GM12864 (cell line): ENCODE measurements at regions not wholly inside any gene's neighbourhood (a gene's known extent, or its start where the extent isn't known, plus 50 kb on each side); places are given as distances from the start of the nearest gene placed in this dataset.

Experiments used
- DNase-seq: peaks from one replicate; pipeline ENCODE4 v3.0.0-alpha.2; 2011; ENCODE audit warnings: low read depth
- H3K4me3 ChIP-seq: 2 replicates; pipeline ENCODE4 v1.5.1; 2011; ENCODE audit warnings: mild to moderate bottlenecking, low read depth, low read length, control low read depth
- CTCF ChIP-seq: IDR thresholded peaks from 2 replicates; pipeline ENCODE4 v1.5.1; 2011; ENCODE audit warnings: low read depth, mild to moderate bottlenecking, moderate library complexity, low read length, control low read depth, inconsistent platforms; ENCODE audit errors: missing control alignments

GRCh38 chr22:22349455-22349836, 104.9 kb downstream of the VPREB1 start:
- no peak overlapping the region for H3K4me3 ChIP-seq
- TF ChIP-seq CTCF: no peak
- no peak for DNase-seq

DNA sequence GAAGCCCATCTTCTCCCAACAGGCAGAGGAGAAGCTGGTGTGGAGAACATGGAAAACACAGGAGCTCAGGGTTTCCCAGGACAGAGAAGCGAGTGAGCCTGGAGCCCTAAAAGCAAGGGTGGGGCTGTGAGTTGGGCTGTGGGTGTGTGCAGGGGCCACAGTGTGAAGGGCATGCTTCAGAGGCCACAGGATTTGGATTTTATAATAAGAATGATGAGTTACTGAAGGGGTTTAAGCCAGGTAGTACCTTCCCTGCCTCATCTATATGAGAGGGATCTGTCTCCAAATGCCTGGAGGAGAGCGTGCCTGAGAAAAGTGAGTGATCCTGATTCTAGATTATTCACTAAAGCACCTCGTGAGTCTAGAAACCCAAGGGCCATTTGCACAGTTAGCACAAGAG, 106.8 kb downstream of the VPREB1 start:
- no peak for DNase-seq
- no peak overlapping the region for H3K4me3 ChIP-seq
- no peak for TF ChIP-seq CTCF

GRCh38 chr22:22352371-22352999, 107.9 kb downstream of the VPREB1 start:
- no peak for DNase-seq
- H3K4me3 ChIP-seq: no peak overlapping the region
- TF ChIP-seq CTCF: no peak

DNA sequence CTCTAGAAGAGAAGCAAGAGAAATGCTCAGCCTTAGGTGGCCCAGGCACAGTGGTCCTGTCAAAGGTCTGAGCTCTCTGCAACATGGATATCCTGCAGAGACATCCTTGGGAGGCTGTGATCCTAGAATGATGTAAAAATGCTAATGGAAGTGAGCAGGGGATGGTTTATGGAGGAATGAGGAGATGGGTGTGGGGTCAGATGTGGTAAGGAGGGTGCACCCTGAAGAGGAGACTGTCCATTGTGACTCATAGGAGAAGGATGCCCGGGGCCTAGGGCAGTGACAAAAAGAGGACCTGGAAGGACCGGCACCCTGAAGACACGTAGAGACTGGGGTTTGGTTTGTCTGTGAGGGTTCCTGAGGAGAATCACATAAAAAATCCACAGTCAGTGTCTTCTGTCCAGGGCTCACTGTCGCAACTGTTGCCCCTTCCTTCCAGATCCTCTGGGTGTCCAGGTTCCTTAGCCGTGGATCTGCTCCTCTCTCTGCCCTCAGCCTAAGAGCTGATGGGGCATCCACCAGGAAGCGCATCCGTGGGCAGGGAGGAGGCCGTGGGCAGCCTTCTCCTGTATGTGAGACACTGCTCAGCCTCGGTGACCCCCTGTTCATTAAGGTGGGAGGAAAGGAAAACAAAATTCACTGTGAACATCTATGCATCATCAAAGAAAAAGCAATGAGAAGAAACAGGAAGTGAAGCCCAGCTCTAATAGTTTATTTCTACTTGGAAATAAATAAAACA, 110.7 kb downstream of the VPREB1 start:
- no peak for DNase-seq
- no peak for TF ChIP-seq CTCF
- no peak overlapping the region for H3K4me3 ChIP-seq

GRCh38 chr22:22357024-22357883, 112.7 kb downstream of the VPREB1 start:
- TF ChIP-seq CTCF: peak; percentile 87
- DNase-seq: peak; percentile 57
- H3K4me3 ChIP-seq: no peak overlapping the region

- no peak overlapping the region for H3K4me3 ChIP-seq
- TF ChIP-seq CTCF: no peak
- no peak for DNase-seq
Measured at GRCh38 chr22:22358152-22358551, 113.6 kb downstream of the VPREB1 start.
